T-helper 2 cell treated with Interferon-gamma antibody and Interleukin-4, amounts not matched to agents 5 μg/mL and 100 μg/mL, for 36 hours (primary cell): ENCODE measurements at regions not wholly inside any gene's neighbourhood (a gene's known extent, or its start where the extent isn't known, plus 50 kb on each side); places are given as distances from the start of the nearest gene placed in this dataset.
"Not testable (repeated sequence)": the region's sequence is repeated elsewhere in the genome, so short reads cannot be mapped to it uniquely, and the experiment has no call there.

Experiments
- DNase-seq: peaks from one replicate; pipeline ENCODE4 v3.0.0; 2021; ENCODE audit warnings: low spot score
- H3K27ac Mint-ChIP-seq: one replicate; pipeline ENCODE4 v1.8.0; 2021; ENCODE audit warnings: mild to moderate bottlenecking, mixed read lengths
- H3K27me3 Mint-ChIP-seq: one replicate; pipeline ENCODE4 v1.8.0; 2021; ENCODE audit warnings: low read depth, mixed read lengths
- H3K36me3 Mint-ChIP-seq: one replicate; pipeline ENCODE4 v1.8.0; 2021; ENCODE audit warnings: low read depth, mixed read lengths
- H3K4me1 Mint-ChIP-seq: one replicate; pipeline ENCODE4 v1.8.0; 2021; ENCODE audit warnings: low read depth, mixed read lengths
- H3K4me3 Mint-ChIP-seq: one replicate; pipeline ENCODE4 v1.8.0; 2022; ENCODE audit warnings: mild to moderate bottlenecking, moderate library complexity, mixed read lengths
- H3K9me3 Mint-ChIP-seq: one replicate; pipeline ENCODE4 v1.8.0; 2021; ENCODE audit warnings: mixed read lengths

GRCh38 chr1:192888574-192888973, 79.7 kb downstream of the RGS2 start:
- no peak for DNase-seq
- no peak overlapping the region for H3K27ac Mint-ChIP-seq
- no peaks in the 10 kb centered on the region for H3K36me3 Mint-ChIP-seq
- H3K27me3 Mint-ChIP-seq: no peaks in the 10 kb centered on the region
- peaks cover 1% of the 10 kb centered on the region for H3K4me1 Mint-ChIP-seq
- no peaks in the 10 kb centered on the region for H3K9me3 Mint-ChIP-seq
- no peak overlapping the region for H3K4me3 Mint-ChIP-seq

- Mint-ChIP-seq H3K27ac (no peak overlapping the region), H3K4me1 (peaks cover 1% of the 10 kb centered on the region), H3K4me3 (no peak overlapping the region), H3K9me3 (no peaks in the 10 kb centered on the region), H3K27me3 (no peaks in the 10 kb centered on the region), H3K36me3 (no peaks in the 10 kb centered on the region)
- no peak for DNase-seq
These were observed 80.2 kb downstream of the RGS2 start for GRCh38 chr1:192889082-192889481.

GRCh38 chr1:192890134-192890533, 81.3 kb downstream of the RGS2 start:
- Mint-ChIP-seq H3K4me1 (peaks cover 1% of the 10 kb centered on the region), H3K9me3 (no peaks in the 10 kb centered on the region), H3K27me3 (no peaks in the 10 kb centered on the region), H3K27ac (no peak overlapping the region), H3K4me3 (no peak overlapping the region), H3K36me3 (no peaks in the 10 kb centered on the region)
- no peak for DNase-seq

GRCh38 chr1:192892934-192893333, 84.1 kb downstream of the RGS2 start:
- H3K27me3 Mint-ChIP-seq: peaks cover 2% of the 10 kb centered on the region
- H3K4me3 Mint-ChIP-seq: no peak overlapping the region
- H3K4me1 Mint-ChIP-seq: no peaks in the 10 kb centered on the region
- no peaks in the 10 kb centered on the region for H3K36me3 Mint-ChIP-seq
- H3K27ac Mint-ChIP-seq: no peak overlapping the region
- no peaks in the 10 kb centered on the region for H3K9me3 Mint-ChIP-seq
- no peak for DNase-seq

- H3K4me3 Mint-ChIP-seq, DNase-seq, H3K27me3 Mint-ChIP-seq, H3K9me3 Mint-ChIP-seq, H3K4me1 Mint-ChIP-seq, H3K27ac Mint-ChIP-seq, H3K36me3 Mint-ChIP-seq: not testable (repeated sequence)
These were observed 86.6 kb downstream of the RGS2 start for GRCh38 chr1:192895487-192895886.

GRCh38 chr1:192896376-192896775, 87.5 kb downstream of the RGS2 start:
- no peaks in the 10 kb centered on the region for H3K9me3 Mint-ChIP-seq
- no peaks in the 10 kb centered on the region for H3K4me1 Mint-ChIP-seq
- H3K27ac Mint-ChIP-seq: no peak overlapping the region
- H3K27me3 Mint-ChIP-seq: peaks cover 2% of the 10 kb centered on the region
- DNase-seq: no peak
- H3K36me3 Mint-ChIP-seq: no peaks in the 10 kb centered on the region
- H3K4me3 Mint-ChIP-seq: no peak overlapping the region

GRCh38 chr1:192901500-192901899, 92.7 kb downstream of the RGS2 start:
- H3K27ac Mint-ChIP-seq: no peak overlapping the region
- no peaks in the 10 kb centered on the region for H3K36me3 Mint-ChIP-seq

GRCh38 chr1:192903142-192903541, 94.3 kb downstream of the RGS2 start:
- H3K27ac Mint-ChIP-seq: no peak overlapping the region
- H3K4me1 Mint-ChIP-seq: no peaks in the 10 kb centered on the region
- no peak overlapping the region for H3K4me3 Mint-ChIP-seq

More at GRCh38 chr1:192901500-192901899, 92.7 kb downstream of the RGS2 start:
- Mint-ChIP-seq H3K9me3 (no peaks in the 10 kb centered on the region), H3K4me3 (no peak overlapping the region), H3K27me3 (no peaks in the 10 kb centered on the region), H3K4me1 (no peaks in the 10 kb centered on the region)
- no peak for DNase-seq

GRCh38 chr1:192904438-192904895, 95.6 kb downstream of the RGS2 start:
- no peaks in the 10 kb centered on the region for H3K36me3 Mint-ChIP-seq
- no peaks in the 10 kb centered on the region for H3K9me3 Mint-ChIP-seq
- DNase-seq: peak; percentile 14
- H3K27me3 Mint-ChIP-seq: no peaks in the 10 kb centered on the region
- H3K27ac Mint-ChIP-seq: no peak overlapping the region
- no peak overlapping the region for H3K4me3 Mint-ChIP-seq
- no peaks in the 10 kb centered on the region for H3K4me1 Mint-ChIP-seq

More at GRCh38 chr1:192903142-192903541, 94.3 kb downstream of the RGS2 start:
- no peaks in the 10 kb centered on the region for H3K9me3 Mint-ChIP-seq
- no peaks in the 10 kb centered on the region for H3K27me3 Mint-ChIP-seq
- H3K36me3 Mint-ChIP-seq: no peaks in the 10 kb centered on the region
- DNase-seq: no peak

- H3K27me3 Mint-ChIP-seq: no peaks in the 10 kb centered on the region
- H3K9me3 Mint-ChIP-seq: no peaks in the 10 kb centered on the region
- H3K36me3 Mint-ChIP-seq: no peaks in the 10 kb centered on the region
- no peak overlapping the region for H3K4me3 Mint-ChIP-seq
- no peak for DNase-seq
- H3K4me1 Mint-ChIP-seq: no peaks in the 10 kb centered on the region
- H3K27ac Mint-ChIP-seq: no peak overlapping the region
These were observed 96.2 kb downstream of the RGS2 start for GRCh38 chr1:192905049-192905448.

- Mint-ChIP-seq H3K4me3 (no peak overlapping the region), H3K27me3 (no peaks in the 10 kb centered on the region), H3K27ac (no peak overlapping the region), H3K9me3 (no peaks in the 10 kb centered on the region), H3K4me1 (no peaks in the 10 kb centered on the region), H3K36me3 (no peaks in the 10 kb centered on the region)
- DNase-seq: no peak
These were observed 97.5 kb downstream of the RGS2 start for GRCh38 chr1:192906334-192906733.

GRCh38 chr1:192907545-192908243, 98.9 kb downstream of the RGS2 start:
- H3K4me1 Mint-ChIP-seq: no peaks in the 10 kb centered on the region
- DNase-seq: no peak
- no peaks in the 10 kb centered on the region for H3K36me3 Mint-ChIP-seq
- no peak overlapping the region for H3K4me3 Mint-ChIP-seq
- no peaks in the 10 kb centered on the region for H3K9me3 Mint-ChIP-seq
- H3K27me3 Mint-ChIP-seq: no peaks in the 10 kb centered on the region
- H3K27ac Mint-ChIP-seq: no peak overlapping the region

GRCh38 chr1:192911896-192912656, 103.2 kb downstream of the RGS2 start:
- not testable (repeated sequence) for H3K4me1 Mint-ChIP-seq, H3K27ac Mint-ChIP-seq, H3K36me3 Mint-ChIP-seq, H3K27me3 Mint-ChIP-seq, DNase-seq, H3K4me3 Mint-ChIP-seq, H3K9me3 Mint-ChIP-seq

GRCh38 chr1:192913683-192914082, 104.8 kb downstream of the RGS2 start:
- DNase-seq: no peak
- H3K4me3 Mint-ChIP-seq: no peak overlapping the region
- peaks cover 2% of the 10 kb centered on the region for H3K27me3 Mint-ChIP-seq
- H3K4me1 Mint-ChIP-seq: no peaks in the 10 kb centered on the region
- no peaks in the 10 kb centered on the region for H3K9me3 Mint-ChIP-seq
- no peaks in the 10 kb centered on the region for H3K36me3 Mint-ChIP-seq
- H3K27ac Mint-ChIP-seq: no peak overlapping the region
